Nephron (organoid): ENCODE measurements at regions not wholly inside any gene's neighbourhood (a gene's known extent, or its start where the extent isn't known, plus 50 kb on each side); places are given as distances from the start of the nearest gene placed in this dataset.

Experiments
- H3K27ac Mint-ChIP-seq, 3 experiments: 2 replicates each; pipeline ENCODE4 v1.8.0; 2020; ENCODE audit warnings: mixed read lengths in 3 of 3, mild to moderate bottlenecking in 2 of 3, moderate library complexity in 1 of 3
- H3K27me3 Mint-ChIP-seq: 2 replicates; pipeline ENCODE4 v1.8.0; 2021; ENCODE audit warnings: low read depth, mild to moderate bottlenecking, moderate library complexity, mixed read lengths
- H3K36me3 Mint-ChIP-seq: 2 replicates; pipeline ENCODE4 v1.8.0; 2020; ENCODE audit warnings: low read depth, mixed read lengths
- H3K4me1 Mint-ChIP-seq: 2 replicates; pipeline ENCODE4 v1.8.0; 2020; ENCODE audit warnings: mixed read lengths
- H3K4me3 Mint-ChIP-seq, 3 experiments: 2 replicates each; pipeline ENCODE4 v1.8.0; 2020; ENCODE audit warnings: mild to moderate bottlenecking in 3 of 3, mixed read lengths in 3 of 3, moderate library complexity in 2 of 3
- H3K9me3 Mint-ChIP-seq: 2 replicates; pipeline ENCODE4 v1.8.0; 2020; ENCODE audit warnings: mixed read lengths
- CTCF ChIP-seq, 3 experiments: fragments of 200-600 bp; sonication (generic); IDR thresholded peaks; one replicate each; pipeline ENCODE4 v1.5.0; 2021; ENCODE audit warnings: antibody characterized with exemption in 3 of 3; ENCODE audit not compliant: unreplicated experiment in 3 of 3

- H3K9me3 Mint-ChIP-seq, result peaks cover 9% of the 10 kb centered on the region
- H3K27ac Mint-ChIP-seq, result no peak overlapping the region
- H3K27me3 Mint-ChIP-seq, result peaks cover 48% of the 10 kb centered on the region
- H3K36me3 Mint-ChIP-seq, result no peaks in the 10 kb centered on the region
- H3K4me3 Mint-ChIP-seq, result no peak overlapping the region
- TF ChIP-seq CTCF (IDR thresholded peaks at IDR 0.05; ENCODE audit: unreplicated experiment in 3 of 3), result no peak
- no peaks in the 10 kb centered on the region for H3K4me1 Mint-ChIP-seq
These were observed 139.5 kb downstream of the TEX29 start for GRCh38 chr13:111459803-111460547.

GRCh38 chr13:111460548-111461444, 140.4 kb downstream of the TEX29 start:
- Mint-ChIP-seq H3K4me3 (no peak overlapping the region), H3K9me3 (peaks cover 4% of the 10 kb centered on the region), H3K27me3 (peaks cover 49% of the 10 kb centered on the region), H3K27ac (no peak overlapping the region), H3K4me1 (no peaks in the 10 kb centered on the region), H3K36me3 (no peaks in the 10 kb centered on the region)
- peak; percentile 50 to 54 (median 50) for TF ChIP-seq CTCF (IDR thresholded peaks at IDR 0.05; ENCODE audit: unreplicated experiment in 3 of 3)

GRCh38 chr13:111461445-111462149, 141.2 kb downstream of the TEX29 start:
- Mint-ChIP-seq H3K36me3 (no peaks in the 10 kb centered on the region), H3K4me1 (no peaks in the 10 kb centered on the region), H3K27ac (no peak overlapping the region), H3K4me3 (no peak overlapping the region), H3K27me3 (peaks cover 50% of the 10 kb centered on the region), H3K9me3 (peaks cover under 1% of the 10 kb centered on the region)
- no peak for TF ChIP-seq CTCF (IDR thresholded peaks at IDR 0.05; ENCODE audit: unreplicated experiment in 3 of 3)

GRCh38 chr13:111462221-111462764, 141.9 kb downstream of the TEX29 start:
- H3K9me3 Mint-ChIP-seq, result no peaks in the 10 kb centered on the region
- TF ChIP-seq CTCF (IDR thresholded peaks at IDR 0.05; ENCODE audit: unreplicated experiment in 3 of 3), result no peak

GRCh38 chr13:111462944-111463343, 142.5 kb downstream of the TEX29 start:
- H3K9me3 Mint-ChIP-seq, result no peaks in the 10 kb centered on the region
- H3K4me3 Mint-ChIP-seq, result no peak overlapping the region
- H3K4me1 Mint-ChIP-seq, result no peaks in the 10 kb centered on the region
- H3K27ac Mint-ChIP-seq, result no peak overlapping the region
- TF ChIP-seq CTCF (IDR thresholded peaks at IDR 0.05; ENCODE audit: unreplicated experiment in 3 of 3), result no peak
- H3K36me3 Mint-ChIP-seq, result no peaks in the 10 kb centered on the region
- H3K27me3 Mint-ChIP-seq, result peaks cover 55% of the 10 kb centered on the region

More at GRCh38 chr13:111462221-111462764, 141.9 kb downstream of the TEX29 start:
- Mint-ChIP-seq H3K27me3 (peaks cover 55% of the 10 kb centered on the region), H3K36me3 (no peaks in the 10 kb centered on the region), H3K27ac (no peak overlapping the region), H3K4me1 (no peaks in the 10 kb centered on the region), H3K4me3 (no peak overlapping the region)
